ENCODE measurements at regions not wholly inside any gene's neighbourhood (a gene's known extent, or its start where the extent isn't known, plus 50 kb on each side); places are given as distances from the start of the nearest gene placed in this dataset.

- no peak for ATAC-seq
These were observed 154.9 kb upstream of the PLEKHG7 start for GRCh38 chr12:92547906-92548305.

GRCh38 chr12:92547420-92547819 is 155.4 kb upstream of the PLEKHG7 start:
- Histone ChIP-seq H3K79me2 (ENCODE audit: control insufficient read depth, insufficient read depth, low read length) (no peaks in the 10 kb centered on the region), H3K4me2 (ENCODE audit: control insufficient read depth, insufficient read depth) (no peak overlapping the region), H3K9me3 (replicated peaks; ENCODE audit: control insufficient read depth, insufficient read depth, low read length) (no peaks in the 10 kb centered on the region; the same call in 2 of the 3 replicates), H3K36me3 (ENCODE audit: control insufficient read depth in 2 of 2, insufficient read depth in 2 of 2, low read length in 1 of 2) (no peaks in the 10 kb centered on the region), H3K4me1 (ENCODE audit: control insufficient read depth, insufficient read depth, low read length) (peaks cover 46% of the 10 kb centered on the region), H2AFZ (ENCODE audit: control insufficient read depth, low read depth, low read length) (no peak overlapping the region), H3K4me3 (no peak overlapping the region), H3K9ac (ENCODE audit: control insufficient read depth, insufficient read depth, low read length) (no peak overlapping the region), H4K20me1 (ENCODE audit: control insufficient read depth, insufficient read depth) (no peaks in the 10 kb centered on the region), H3K27ac (ENCODE audit: control insufficient read depth, insufficient read depth) (no peak overlapping the region), H3K27me3 (replicated peaks in 1 of 2; ENCODE audit: control insufficient read depth in 2 of 2, insufficient read depth in 2 of 2, low read length in 1 of 2) (no peaks in the 10 kb centered on the region)
- ChIA-PET SMC1A (ENCODE audit: uncharacterized antibody, unreplicated experiment) (interaction anchor here (1.0 to 12.8 kb wide), 14 partner anchors 10 to 515 kb away, joined by 3 to 319 read pairs (median 7); no protein-coding TSS in a partner anchor), RAD21 (ENCODE audit: unreplicated experiment) (interaction anchor here (0.9 to 15.5 kb wide), 14 partner anchors 10 to 514 kb away, joined by 3 to 346 read pairs (median 12); partner anchors contain the start of gene BTG1), CTCF (interaction anchor here (0.7 to 6.0 kb wide), 8 partner anchors 9 to 410 kb away, joined by 3 to 59 read pairs (median 4); no protein-coding TSS in a partner anchor), POLR2A (interaction anchor here (1.2 to 15.5 kb wide), 8 partner anchors 10 to 411 kb away, joined by 3 to 204 read pairs (median 4); no protein-coding TSS in a partner anchor)
- no peak for FAIRE-seq
- 94% methylated on average over 3 of the region's 3 CpGs for WGBS (ENCODE audit: insufficient coverage, insufficient replicate concordance, low lambda C conversion rate, missing lambda C conversion rate)
- intact Hi-C loops (cut with micrococcal nuclease; ENCODE audit: unreplicated experiment) (no loop called here), in situ Hi-C loops (cut with MboI) (no loop called here)
- ATAC-seq: no peak
- TSS peak; percentile 87 for BruUV-seq (replicated peaks)
- TF ChIP-seq SMAD5 (IDR thresholded peaks at IDR 0.05; ENCODE audit: low read depth) (no peak), E4F1 (IDR thresholded peaks at IDR 0.05; ENCODE audit: borderline replicate concordance, partially characterized antibody) (no peak), MLLT1 (IDR thresholded peaks at IDR 0.05) (peak; percentile 39; the same call in 1 of the 2 replicates), SRF (IDR thresholded peaks at IDR 0.05; ENCODE audit: low read depth in 2 of 2, low read length in 2 of 2) (no peak), FOXK2 (IDR thresholded peaks at IDR 0.05) (no peak), POLR2A (IDR thresholded peaks at IDR 0.05; ENCODE audit: low read depth, low read length) (no peak)
- no peak for DNase-seq (ENCODE audit: low read depth, low spot score)

More at GRCh38 chr12:92547906-92548305, 154.9 kb upstream of the PLEKHG7 start:
- RAD21 ChIA-PET (ENCODE audit: unreplicated experiment): interaction anchor here (1.2 to 15.5 kb wide), 10 partner anchors 10 to 402 kb away, joined by 3 to 346 read pairs (median 14); partner anchors contain the start of gene BTG1
- intact Hi-C loops (cut with micrococcal nuclease; ENCODE audit: unreplicated experiment) (no loop called here), in situ Hi-C loops (cut with MboI) (no loop called here)
- Histone ChIP-seq H3K4me3 (no peak overlapping the region), H3K4me1 (ENCODE audit: control insufficient read depth, insufficient read depth, low read length) (peaks cover 50% of the 10 kb centered on the region), H3K4me2 (ENCODE audit: control insufficient read depth, insufficient read depth) (no peak overlapping the region), H3K9ac (ENCODE audit: control insufficient read depth, insufficient read depth, low read length) (no peak overlapping the region), H3K27me3 (replicated peaks in 1 of 2; ENCODE audit: control insufficient read depth in 2 of 2, insufficient read depth in 2 of 2, low read length in 1 of 2) (no peaks in the 10 kb centered on the region), H3K36me3 (ENCODE audit: control insufficient read depth in 2 of 2, insufficient read depth in 2 of 2, low read length in 1 of 2) (no peaks in the 10 kb centered on the region), H2AFZ (ENCODE audit: control insufficient read depth, low read depth, low read length) (no peak overlapping the region), H3K79me2 (ENCODE audit: control insufficient read depth, insufficient read depth, low read length) (no peaks in the 10 kb centered on the region; the same call in 1 of the 2 replicates), H4K20me1 (ENCODE audit: control insufficient read depth, insufficient read depth) (no peaks in the 10 kb centered on the region), H3K9me3 (replicated peaks; ENCODE audit: control insufficient read depth, insufficient read depth, low read length) (no peaks in the 10 kb centered on the region; the same call in 2 of the 3 replicates), H3K27ac (ENCODE audit: control insufficient read depth, insufficient read depth) (no peak overlapping the region)
- WGBS (ENCODE audit: insufficient coverage, insufficient replicate concordance, low lambda C conversion rate, missing lambda C conversion rate): 79% methylated on average over 2 of the region's 2 CpGs
- POLR2A ChIA-PET: interaction anchor here (1.0 to 15.5 kb wide), 8 partner anchors 10 to 411 kb away, joined by 3 to 204 read pairs (median 4); no protein-coding TSS in a partner anchor
- CTCF ChIA-PET: interaction anchor here (0.7 to 6.0 kb wide), 5 partner anchors 9 to 78 kb away, joined by 3 to 59 read pairs (median 11); no protein-coding TSS in a partner anchor
- TF ChIP-seq ZNF24 (IDR thresholded peaks at IDR 0.05) (no peak), SP1 (IDR thresholded peaks at IDR 0.05; ENCODE audit: low read depth, low read length) (no peak)
- no peak for FAIRE-seq
- SMC1A ChIA-PET (ENCODE audit: uncharacterized antibody, unreplicated experiment): interaction anchor here (0.9 to 12.8 kb wide), 16 partner anchors 14 to 516 kb away, joined by 3 to 319 read pairs (median 6); no protein-coding TSS in a partner anchor
- no TSS peak for BruUV-seq (replicated peaks)
- no peak for DNase-seq (ENCODE audit: low read depth, low spot score)

Data from GM12878 (cell line).